ENCODE measurements at regions not wholly inside any gene's neighbourhood (a gene's known extent, or its start where the extent isn't known, plus 50 kb on each side); places are given as distances from the start of the nearest gene placed in this dataset.
"Not testable (repeated sequence)": the region's sequence is repeated elsewhere in the genome, so short reads cannot be mapped to it uniquely, and the experiment has no call there.

DNA sequence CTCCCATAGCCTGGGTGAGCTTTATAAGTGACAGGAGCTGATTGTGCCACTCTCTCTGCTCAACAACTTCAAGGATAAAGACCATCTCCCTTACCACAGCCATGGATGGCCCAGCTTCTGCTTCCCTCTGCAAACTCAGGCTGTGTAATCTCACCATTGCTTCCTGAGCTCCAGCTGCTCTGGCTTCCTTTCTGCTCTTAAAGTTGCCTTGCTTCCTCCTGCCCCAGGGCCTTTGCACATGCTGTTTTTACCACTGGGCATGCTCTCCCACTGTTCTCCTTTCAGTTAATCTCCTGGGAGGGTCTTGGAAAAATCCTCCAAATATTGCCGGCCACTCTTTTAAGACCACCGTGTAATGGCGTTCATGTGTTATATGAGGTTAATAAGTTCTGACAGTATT is 265.1 kb upstream of the C16orf82 start:
- no peak for DNase-seq (ENCODE audit: low read depth)

DNA sequence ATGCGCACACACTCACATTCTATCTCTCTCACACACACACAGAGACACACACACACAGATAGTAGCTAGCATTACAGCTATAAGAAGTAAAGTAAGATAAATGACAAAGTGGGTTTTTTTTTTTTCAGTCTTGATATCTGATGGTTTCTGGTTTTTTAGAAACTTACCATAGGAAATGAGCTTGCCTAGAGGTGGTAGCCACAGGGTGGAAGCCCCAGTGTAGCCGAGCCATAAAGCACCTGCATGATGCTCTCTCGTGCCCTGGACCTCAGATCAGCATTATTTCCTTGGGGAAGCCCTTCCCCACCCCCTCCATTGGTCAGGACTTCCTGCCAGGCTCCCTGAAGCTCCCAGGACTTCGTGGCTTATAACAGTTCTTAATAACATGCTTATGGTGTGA is 264.3 kb upstream of the C16orf82 start:
- no peak for DNase-seq (ENCODE audit: low read depth)

DNA sequence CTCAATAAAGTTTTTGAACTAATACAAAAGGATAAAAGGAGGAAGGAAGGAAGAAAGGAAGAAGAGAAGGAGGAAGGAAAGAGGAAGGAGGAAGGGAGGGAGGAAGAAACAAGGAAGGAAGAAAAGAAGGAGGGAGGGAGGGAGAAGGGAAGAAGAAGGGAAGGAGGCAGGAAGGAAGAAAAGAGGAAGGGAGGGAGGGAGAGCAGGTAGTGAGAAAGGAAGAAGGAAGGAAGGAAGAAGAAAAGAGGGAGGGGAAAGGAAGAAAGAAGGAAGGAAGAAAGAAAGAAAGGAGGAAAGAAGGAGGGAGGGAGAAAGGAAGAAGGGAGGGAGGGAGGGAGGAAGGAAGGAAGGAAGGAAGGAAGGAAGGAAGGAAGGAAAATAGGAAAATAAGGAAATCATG is 263.8 kb upstream of the C16orf82 start:
- no peak for DNase-seq (ENCODE audit: low read depth)

DNA sequence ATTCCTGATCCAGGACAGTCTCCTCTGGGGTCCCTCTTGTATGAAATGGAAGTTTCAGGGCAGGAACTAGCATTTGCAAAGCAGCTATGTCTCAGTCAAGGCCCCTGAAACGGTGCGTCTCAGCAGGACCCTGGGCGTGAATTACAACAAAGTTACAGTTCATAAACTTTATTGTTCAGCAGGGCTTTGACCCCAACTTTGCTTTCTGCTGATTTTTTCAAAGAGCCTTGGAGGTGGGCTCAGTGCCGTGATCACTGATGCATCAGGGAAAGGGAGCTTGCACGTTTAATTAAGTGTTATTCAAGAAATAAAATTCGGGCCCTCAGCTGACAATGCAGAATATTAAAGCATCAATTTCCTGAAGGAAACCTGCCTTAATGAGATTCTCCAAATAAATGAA is 260.1 kb upstream of the C16orf82 start:
- DNase-seq (ENCODE audit: low read depth): no peak

DNA sequence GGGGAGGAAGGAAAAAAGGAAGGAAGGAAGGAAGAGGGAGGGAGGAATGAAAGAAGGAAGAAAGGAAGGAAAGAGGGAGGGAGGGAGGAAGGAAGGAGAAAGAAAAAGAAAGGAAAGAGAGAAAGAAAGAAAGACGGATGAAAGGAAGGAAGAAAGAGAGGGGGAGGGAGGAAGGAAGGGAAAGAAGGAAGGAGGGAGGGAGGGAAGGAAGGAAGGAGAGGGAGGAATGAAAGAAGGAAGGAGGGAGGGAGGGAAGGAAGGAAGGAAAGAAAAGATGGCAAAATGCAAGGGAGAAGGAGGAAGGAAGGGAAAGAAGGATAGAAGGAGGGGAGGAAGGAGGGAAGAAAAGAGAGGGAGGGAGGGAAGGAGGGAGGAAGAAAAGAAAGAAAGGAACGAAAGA is 257.3 kb upstream of the C16orf82 start:
- DNase-seq (ENCODE audit: low read depth): no peak

DNA sequence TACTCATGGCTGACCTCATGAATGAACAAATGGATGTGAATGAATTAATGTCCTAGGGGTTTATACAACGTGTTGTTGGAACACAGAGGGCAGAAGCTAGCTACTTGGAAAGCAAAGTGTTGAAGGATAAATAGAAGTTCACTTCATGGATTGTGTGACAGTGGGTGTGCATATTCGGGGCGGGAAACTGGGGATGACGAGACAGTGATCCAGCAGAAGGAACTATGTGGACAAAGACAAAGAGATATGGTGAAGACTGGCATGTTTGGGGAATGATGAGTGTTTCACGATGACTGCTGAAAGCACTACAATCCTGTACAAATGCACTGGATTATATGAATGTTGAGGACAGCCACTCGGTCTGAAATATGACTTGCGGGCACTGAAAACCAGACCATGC is 250.5 kb upstream of the C16orf82 start:
- DNase-seq (ENCODE audit: low read depth): no peak

DNA sequence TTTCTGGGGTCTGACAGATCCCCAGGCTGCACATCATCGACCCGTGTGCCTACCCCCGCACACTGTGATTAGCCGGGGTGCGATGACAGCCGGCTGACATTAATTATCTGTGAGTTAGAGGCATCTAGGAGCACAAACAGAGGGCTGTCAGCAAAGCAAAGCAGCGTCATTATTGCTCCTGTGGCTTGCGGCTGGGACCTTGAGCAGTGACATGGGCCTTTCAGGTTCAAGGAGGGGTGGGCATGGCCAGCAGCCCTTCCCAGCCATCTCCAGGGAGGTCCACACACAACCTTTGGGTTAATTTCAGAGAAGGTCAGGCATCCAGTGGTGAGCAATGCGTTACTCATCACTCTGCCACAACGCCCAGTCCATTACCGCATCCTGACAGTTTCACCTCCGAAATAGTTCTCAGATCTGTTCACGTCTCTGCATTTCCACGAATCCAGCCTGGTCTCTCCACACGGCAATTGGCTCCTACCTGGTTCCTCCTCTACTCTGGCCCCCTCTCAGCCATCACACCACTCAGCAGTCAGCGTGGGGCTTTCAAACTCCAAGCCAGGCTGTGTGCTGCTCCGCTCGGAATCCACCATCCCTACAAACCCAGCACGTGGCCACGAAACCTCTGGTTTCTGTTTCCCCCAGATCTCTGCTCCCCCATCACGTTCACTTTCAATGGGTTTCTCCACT is 249.7 kb upstream of the C16orf82 start:
- DNase-seq (ENCODE audit: low read depth): no peak

DNA sequence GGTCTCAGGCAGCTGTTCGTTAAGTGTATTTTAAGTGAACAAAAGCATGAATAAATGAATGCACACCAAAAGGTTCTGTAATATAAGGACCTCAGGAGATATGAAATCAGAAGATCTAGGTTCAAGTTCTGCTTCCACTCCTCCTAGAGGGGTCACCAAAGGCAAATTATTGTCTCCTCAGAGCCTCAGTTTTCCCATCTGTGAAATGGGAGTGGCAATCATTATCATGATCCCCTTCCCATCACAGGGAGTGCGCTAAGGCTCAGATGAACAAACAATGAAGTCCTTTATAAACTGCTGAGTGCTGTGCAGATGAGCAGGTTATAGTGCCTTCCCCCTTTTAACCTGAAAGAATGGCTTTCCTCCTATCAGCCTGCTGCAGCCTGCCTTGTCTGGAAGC is 248.3 kb upstream of the C16orf82 start:
- DNase-seq (ENCODE audit: low read depth): no peak

DNA sequence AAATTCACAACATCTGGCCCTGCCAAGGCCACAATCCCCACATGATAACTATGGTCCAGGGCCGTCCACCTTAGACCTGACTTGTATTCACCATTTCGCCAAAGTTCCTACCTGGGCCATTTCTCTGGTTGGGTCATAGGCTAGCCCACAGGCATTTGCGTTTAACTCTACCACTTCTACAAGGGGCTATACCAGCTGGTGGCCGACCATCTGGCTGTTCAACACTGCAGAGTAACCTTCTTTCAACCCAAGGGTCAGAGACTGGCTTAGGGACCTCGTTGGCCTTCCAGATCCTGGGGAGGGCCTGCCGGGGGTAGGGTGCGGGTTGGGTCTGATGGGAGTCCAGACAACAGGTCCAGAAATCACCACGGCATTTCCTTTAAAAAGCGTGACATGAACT is 242.3 kb upstream of the C16orf82 start:
- no peak for DNase-seq (ENCODE audit: low read depth)

DNA sequence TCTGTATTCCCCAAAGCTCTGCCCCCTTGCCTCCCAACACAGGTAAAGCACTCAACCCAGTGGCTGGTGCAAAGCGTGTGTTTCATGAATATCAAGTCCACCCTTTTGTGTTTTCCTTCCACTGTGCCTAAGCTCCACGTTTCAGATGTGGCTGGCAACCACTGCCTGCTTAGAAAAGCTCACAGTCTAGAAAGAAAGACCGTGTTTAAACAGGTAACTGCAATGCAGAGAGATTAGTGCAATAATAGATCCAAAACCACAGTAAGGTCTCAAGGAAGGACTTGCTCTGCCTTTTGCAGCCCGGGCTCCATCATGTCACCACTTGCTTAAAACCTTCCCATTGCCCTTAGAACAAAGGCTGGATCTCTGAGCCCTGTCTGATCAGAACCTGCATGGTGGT is 240.2 kb upstream of the C16orf82 start:
- no peak for DNase-seq (ENCODE audit: low read depth)

DNA sequence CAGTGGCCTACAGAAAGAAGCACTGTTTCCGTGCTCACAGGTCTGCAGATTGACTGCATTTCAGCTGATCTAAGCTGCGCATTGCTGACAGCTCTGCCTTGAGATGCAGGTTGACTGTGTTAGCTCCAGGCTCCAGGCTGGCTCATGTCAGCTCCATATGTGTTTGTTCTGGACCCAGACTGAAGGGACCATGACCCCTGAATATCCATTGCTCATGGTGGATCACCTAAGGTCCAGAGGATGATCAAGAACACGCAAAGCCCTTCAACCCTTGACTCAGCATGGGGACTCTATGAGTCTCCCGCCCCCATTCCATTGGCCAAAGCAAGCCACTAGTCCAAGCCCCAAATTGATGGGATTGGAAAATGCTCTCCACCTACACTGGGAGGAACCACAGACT is 239.3 kb upstream of the C16orf82 start:
- no peak for DNase-seq (ENCODE audit: low read depth)

DNA sequence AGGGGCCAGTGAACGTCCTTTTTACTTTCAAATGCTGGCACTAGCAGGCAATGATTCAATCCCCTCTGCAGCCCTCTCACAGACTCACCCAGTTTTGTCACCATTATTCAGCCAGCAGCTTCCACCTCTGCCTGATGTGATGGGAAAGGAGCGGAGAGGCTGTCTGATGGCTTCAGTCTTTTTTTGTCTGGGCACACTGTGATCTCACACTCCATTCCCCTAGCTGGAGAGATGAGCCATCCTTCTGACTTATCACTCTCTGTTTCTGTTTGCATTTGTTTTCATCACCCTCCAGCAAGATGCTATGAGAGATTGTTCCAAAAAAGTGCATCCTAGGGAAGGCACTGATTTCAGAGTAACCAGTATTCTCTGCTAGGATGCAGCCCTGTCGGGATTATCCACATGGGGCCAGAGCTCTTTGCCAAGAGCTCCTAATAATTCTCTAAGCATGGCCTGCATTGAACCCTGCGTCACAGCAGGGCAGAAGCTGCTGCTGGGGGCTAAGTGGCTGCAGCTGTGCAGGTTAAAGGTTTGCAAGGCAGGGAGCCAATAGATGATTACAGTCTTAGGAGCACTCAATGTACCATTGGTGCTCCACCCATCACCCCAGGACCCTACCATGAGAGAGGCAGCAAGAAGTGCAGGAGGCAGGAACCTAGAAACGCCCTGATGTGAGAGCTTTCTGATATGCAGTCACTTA is 236.1 kb upstream of the C16orf82 start:
- DNase-seq (ENCODE audit: low read depth): no peak

DNA sequence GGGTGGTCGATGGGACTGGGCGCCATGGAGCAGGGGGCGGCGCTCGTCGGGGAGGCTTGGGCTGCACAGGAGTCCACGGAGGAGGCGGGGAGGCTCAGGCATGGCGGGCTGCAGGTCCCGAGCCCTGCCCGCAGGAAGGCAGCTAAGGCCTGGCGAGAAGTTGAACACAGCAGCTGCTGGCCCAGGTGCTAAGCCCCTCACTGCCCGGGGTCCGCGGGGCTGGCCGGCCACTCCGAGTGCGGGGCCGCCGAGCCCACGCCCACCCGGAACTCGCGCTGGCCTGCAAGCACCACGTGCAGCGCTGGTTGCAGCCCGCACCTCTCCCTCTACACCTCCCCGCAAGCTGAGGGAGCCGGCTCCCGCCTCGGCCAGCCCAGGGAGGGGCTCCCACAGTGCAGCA is 230.6 kb upstream of the C16orf82 start:
- DNase-seq (ENCODE audit: low read depth): not testable (repeated sequence)

DNA sequence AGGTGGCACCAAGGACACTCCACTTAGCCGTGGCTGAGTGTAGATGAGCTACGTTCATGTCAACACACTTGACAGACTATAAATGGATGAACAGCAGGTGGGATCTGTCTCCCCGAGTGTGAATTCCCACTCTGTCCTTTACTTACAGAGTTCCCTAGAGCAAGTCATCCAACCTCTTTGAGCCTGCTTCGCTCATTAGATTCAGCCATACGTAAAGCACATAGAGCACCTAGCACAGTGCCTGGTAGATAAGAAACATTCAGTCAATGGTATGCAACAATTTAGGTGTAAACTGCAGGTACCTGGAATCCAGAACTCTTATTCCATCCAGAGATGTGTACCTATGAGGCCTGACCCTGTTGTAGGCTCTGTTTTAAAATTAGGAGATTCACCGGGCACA is 227.8 kb upstream of the C16orf82 start:
- DNase-seq (ENCODE audit: low read depth): no peak

DNA sequence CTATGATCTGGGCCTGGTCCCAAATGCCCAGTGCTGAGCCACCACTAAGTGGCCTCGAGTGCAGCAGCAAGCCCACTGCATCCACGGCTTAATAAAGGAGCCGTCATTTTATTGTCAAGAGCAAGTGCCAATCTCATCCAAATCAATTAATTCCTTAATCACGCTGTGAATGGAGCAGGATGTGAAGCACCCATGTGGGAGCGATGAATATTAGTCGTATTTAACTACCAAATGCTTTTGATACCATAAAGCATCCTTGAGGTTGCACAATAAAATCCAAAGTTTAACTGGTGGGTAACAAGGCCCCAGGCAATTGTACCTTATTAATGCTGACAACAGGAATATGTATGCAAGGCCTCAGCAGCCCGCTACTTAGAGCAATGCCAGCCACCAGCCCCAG is 226.0 kb upstream of the C16orf82 start:
- DNase-seq (ENCODE audit: low read depth): no peak

DNA sequence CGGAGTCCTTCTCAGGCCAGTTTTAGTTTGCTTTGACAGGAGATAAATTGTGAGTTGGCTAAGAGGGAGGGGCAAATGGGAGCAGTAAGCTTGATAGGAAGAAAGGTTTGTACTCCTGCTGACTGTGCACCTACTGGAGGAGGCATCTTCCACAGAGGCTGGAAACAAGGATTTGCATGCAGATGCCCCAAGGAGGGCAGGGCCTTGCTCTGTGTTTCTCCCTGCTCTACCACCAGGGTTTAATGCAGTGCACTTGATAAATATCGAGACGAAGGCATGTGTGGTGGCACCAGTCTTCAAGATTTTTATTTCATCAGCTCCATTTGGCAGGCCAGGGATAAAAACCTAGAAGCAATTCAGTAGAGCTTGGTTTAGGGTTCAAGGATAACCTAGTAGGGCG is 210.5 kb upstream of the C16orf82 start:
- DNase-seq (ENCODE audit: low read depth): no peak

DNA sequence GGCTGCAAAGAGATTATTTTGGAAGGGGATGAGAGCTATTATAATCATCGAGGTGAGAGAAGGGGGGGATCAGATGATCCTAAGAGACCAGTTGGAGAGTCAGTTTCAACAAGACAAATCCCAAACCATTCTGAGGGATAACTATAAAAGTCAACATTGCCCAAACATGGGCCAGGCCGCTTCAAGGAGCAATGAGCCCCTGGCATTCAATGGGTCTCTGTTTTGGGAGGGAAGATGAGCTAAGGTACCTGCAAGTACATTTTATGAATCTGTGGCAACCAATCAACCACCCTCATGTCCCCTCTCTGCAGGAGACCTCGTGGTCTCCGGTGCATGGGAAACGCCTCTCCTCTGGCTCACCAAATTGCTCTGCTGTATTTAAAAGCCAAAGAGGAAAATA is 209.9 kb upstream of the C16orf82 start:
- no peak for DNase-seq (ENCODE audit: low read depth)

DNA sequence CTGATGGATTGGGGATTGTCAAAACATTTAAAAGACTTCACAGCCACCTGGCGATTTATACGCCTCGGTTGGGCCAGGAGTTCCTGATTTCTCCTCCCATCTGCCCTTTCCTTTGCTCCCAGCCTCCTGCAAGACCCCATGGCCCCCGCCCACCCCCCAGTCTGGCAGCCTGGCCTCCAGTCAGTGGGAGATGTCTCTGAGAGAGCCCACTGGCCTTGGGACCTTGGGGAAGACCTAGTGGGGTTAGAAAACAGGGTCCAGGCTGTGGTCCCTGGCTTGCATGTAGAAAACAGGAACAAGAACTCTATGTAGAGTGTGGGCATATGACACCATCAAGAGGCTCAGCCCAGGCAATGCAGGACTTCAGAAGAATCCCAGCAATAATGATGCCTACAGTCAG is 209.4 kb upstream of the C16orf82 start:
- DNase-seq (ENCODE audit: low read depth): no peak

DNA sequence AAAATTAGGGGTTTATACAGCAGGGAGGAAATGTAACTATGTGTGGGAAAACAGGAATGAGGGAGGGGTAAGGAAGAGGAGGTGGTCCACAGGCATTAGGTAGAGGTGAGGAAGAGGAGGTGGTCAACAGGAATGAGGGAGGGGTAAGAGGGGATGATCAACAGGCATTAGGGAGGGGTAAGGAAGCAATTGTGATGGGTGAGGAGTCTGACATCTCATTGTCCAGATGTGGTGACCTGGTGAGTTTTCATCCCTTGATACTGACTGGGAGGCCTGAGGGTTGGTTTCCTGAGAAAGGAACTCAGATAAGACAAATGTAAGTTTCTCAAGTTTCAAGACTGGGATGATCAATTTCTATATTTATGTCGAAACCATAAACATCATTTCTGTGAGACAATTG is 206.2 kb upstream of the C16orf82 start:
- DNase-seq (ENCODE audit: low read depth): no peak

DNA sequence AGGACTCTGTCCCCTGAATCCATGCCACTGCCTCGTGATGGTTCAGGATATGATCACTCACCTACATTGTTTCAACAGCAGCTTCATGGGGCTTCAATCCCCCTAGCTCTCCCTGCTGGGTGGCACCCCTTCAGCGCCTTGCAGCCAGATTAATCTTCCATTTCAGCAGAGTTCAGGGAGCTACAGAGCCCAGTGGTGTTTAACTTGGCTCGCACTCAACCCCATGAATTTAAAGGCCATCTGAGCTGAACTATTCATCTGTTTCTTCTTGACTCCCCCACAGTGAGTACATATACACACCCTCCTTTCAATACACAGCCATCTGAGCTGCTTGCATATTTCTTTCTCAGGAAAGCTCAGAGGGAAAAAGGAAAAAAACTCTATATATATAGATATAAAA is 202.8 kb upstream of the C16orf82 start:
- DNase-seq (ENCODE audit: low read depth): no peak

DNA sequence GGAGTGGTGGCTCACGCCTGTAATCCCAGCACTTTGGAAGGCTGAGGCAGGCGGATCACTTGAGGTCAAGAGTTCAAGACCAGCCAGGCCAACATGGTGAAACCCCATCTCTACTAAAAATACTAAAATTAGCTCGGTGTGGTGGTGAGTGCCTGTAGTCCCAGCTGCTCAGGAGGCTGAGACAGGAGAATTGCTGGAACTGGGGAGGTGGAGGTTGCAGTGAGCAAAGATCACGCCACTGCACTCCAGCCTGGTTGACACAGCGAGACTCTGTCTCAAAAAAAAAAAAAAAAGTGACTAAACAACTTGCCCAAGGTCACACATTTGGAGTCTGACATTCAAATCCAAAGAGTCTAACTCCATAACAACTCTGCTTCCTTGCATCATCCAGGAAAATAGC is 192.4 kb upstream of the C16orf82 start:
- not testable (repeated sequence) for DNase-seq (ENCODE audit: low read depth)

DNA sequence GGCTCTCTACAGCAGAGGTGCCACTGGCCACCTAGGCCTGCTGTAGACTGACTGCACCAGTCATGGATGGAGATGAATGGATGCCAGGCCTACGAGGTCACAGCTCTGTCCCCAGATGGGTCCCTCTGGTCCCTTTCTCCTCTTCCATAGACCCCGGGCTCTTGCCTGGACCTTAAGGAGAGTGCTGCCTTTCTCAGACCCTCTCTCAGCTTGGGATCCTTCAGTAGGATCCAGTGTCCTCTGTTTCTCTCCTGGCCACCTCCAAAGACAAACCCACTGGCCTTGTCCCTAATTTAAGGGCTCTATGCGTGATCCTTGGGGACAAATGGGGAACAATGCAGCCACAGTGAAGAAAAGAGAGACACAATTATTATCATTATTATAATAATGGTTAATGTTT is 189.3 kb upstream of the C16orf82 start:
- no peak for DNase-seq (ENCODE audit: low read depth)

DNA sequence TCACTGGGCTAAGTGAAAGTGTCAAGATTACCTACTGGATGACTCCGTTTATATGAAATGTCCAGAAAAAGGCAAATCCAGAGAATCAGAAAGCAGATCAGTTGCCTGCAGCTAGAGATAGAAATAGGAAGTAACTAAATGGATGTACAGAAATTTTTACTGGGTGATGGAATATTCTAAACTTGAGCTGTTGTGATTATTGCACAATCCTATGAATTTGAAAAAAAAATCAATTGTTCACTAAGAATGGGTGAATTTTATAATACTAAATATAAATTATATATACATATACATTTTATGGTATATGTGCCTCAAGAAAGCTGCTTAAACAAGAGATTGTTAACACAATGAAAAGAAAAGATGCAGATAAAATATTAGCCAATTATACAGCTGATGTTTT is 181.1 kb upstream of the C16orf82 start:
- no peak for DNase-seq (ENCODE audit: low read depth)

DNA sequence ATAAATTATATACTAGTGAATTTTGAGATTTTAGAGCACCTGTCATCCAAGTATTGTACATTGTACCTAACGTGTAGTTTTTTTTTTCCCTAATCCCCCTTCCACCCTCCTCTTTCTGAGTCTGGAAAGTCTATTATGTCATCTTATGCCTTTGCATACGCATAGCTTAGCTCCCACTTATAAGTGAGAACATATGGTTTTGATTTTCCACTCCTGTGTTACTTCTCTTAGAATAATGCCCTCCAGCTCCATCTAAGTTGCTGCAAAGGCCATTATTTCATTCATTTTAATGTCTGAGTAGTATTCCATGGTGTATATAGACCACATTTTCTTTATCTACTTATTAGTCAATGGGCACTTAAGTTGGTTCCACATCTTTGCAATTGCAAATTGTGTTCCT is 177.0 kb upstream of the C16orf82 start:
- no peak for DNase-seq (ENCODE audit: low read depth)
